ENCODE measurements at regions not wholly inside any gene's neighbourhood (a gene's known extent, or its start where the extent isn't known, plus 50 kb on each side); places are given as distances from the start of the nearest gene placed in this dataset.

GRCh38 chr19:30909216-30909615, 440.0 kb downstream of the TSHZ3 start:
- no peak for DNase-seq (ENCODE audit: low read depth in 1 of 2, low spot score in 1 of 2)

- no peak for DNase-seq (ENCODE audit: low read depth in 1 of 2, low spot score in 1 of 2)
These were observed 440.9 kb downstream of the TSHZ3 start for GRCh38 chr19:30908262-30908771.

GRCh38 chr19:30906871-30907270, 442.4 kb downstream of the TSHZ3 start:
- no peak for DNase-seq (ENCODE audit: low read depth in 1 of 2, low spot score in 1 of 2)

- no peak for DNase-seq (ENCODE audit: low read depth in 1 of 2, low spot score in 1 of 2)
These were observed 449.2 kb downstream of the TSHZ3 start for GRCh38 chr19:30900051-30900450.

- DNase-seq (ENCODE audit: low read depth in 1 of 2, low spot score in 1 of 2) = no peak
These were observed 450.7 kb downstream of the TSHZ3 start for GRCh38 chr19:30898353-30899103.

GRCh38 chr19:30897553-30897952, 451.7 kb downstream of the TSHZ3 start:
- DNase-seq (ENCODE audit: low read depth in 1 of 2, low spot score in 1 of 2) = no peak

GRCh38 chr19:30897034-30897433, 452.2 kb downstream of the TSHZ3 start:
- no peak for DNase-seq (ENCODE audit: low read depth in 1 of 2, low spot score in 1 of 2)

- no peak for DNase-seq (ENCODE audit: low read depth in 1 of 2, low spot score in 1 of 2)
These were observed 452.7 kb downstream of the TSHZ3 start for GRCh38 chr19:30896554-30896953.

- DNase-seq (ENCODE audit: low read depth in 1 of 2, low spot score in 1 of 2) = no peak
These were observed 453.3 kb downstream of the TSHZ3 start for GRCh38 chr19:30895946-30896345.

GRCh38 chr19:30891051-30891450, 458.2 kb downstream of the TSHZ3 start:
- DNase-seq (ENCODE audit: low read depth in 1 of 2, low spot score in 1 of 2) = no peak

GRCh38 chr19:30890033-30890432, 459.2 kb downstream of the TSHZ3 start:
- DNase-seq (ENCODE audit: low read depth in 1 of 2, low spot score in 1 of 2) = no peak

GRCh38 chr19:30888937-30889336, 460.3 kb downstream of the TSHZ3 start:
- DNase-seq (ENCODE audit: low read depth in 1 of 2, low spot score in 1 of 2) = no peak

- no peak for DNase-seq (ENCODE audit: low read depth in 1 of 2, low spot score in 1 of 2)
These were observed 462.2 kb downstream of the TSHZ3 start for GRCh38 chr19:30887042-30887441.

GRCh38 chr19:30886222-30886621, 463.0 kb downstream of the TSHZ3 start:
- DNase-seq (ENCODE audit: low read depth in 1 of 2, low spot score in 1 of 2) = no peak

GRCh38 chr19:30884146-30884812, 465.0 kb downstream of the TSHZ3 start:
- no peak for DNase-seq (ENCODE audit: low read depth in 1 of 2, low spot score in 1 of 2)

GRCh38 chr19:30883071-30883470, 466.2 kb downstream of the TSHZ3 start:
- DNase-seq (ENCODE audit: low read depth in 1 of 2, low spot score in 1 of 2) = no peak

- DNase-seq (ENCODE audit: low read depth in 1 of 2, low spot score in 1 of 2) = no peak
These were observed 466.7 kb downstream of the TSHZ3 start for GRCh38 chr19:30882411-30883005.

- DNase-seq (ENCODE audit: low read depth in 1 of 2, low spot score in 1 of 2) = no peak
These were observed 467.3 kb downstream of the TSHZ3 start for GRCh38 chr19:30881930-30882329.

- no peak for DNase-seq (ENCODE audit: low read depth in 1 of 2, low spot score in 1 of 2)
These were observed 468.0 kb downstream of the TSHZ3 start for GRCh38 chr19:30881281-30881680.

GRCh38 chr19:30880551-30880950, 468.7 kb downstream of the TSHZ3 start:
- no peak for DNase-seq (ENCODE audit: low read depth in 1 of 2, low spot score in 1 of 2)

GRCh38 chr19:30880151-30880550, 469.1 kb downstream of the TSHZ3 start:
- DNase-seq (ENCODE audit: low read depth in 1 of 2, low spot score in 1 of 2) = no peak

GRCh38 chr19:30879736-30880135, 469.5 kb downstream of the TSHZ3 start:
- DNase-seq (ENCODE audit: low read depth in 1 of 2, low spot score in 1 of 2) = no peak
